HG03565 (cell line): ENCODE measurements at regions not wholly inside any gene's neighbourhood (a gene's known extent, or its start where the extent isn't known, plus 50 kb on each side); places are given as distances from the start of the nearest gene placed in this dataset.

ENCODE experiments used
- ATAC-seq: cut with Tn5 transposase; IDR thresholded peaks from one replicate; pipeline ENCODE4 v1.9.1; 2021; ENCODE audit warnings: mild to moderate bottlenecking, moderate library complexity; ENCODE audit not compliant: unreplicated experiment

DNA sequence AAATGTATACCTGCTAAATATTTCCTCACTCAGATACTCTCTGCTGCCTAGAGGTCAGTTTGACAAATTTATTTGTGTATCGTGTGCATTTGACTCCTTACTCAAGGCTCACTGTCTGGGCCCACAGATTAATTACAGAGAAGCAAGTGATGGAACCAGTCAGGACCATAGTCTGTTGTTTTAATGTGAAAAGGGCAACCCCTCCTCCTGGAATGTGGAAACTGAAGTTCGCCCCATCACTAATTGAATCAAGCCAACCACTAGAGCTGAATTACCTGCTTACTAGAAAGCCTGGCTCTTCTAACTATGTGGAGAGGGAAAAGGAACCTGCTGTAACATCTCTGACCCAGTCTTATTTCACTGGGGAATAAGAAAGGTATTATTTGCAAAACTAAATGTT is 199.9 kb upstream of the KRR1 start:
- no peak for ATAC-seq

GRCh38 chr12:75710361-75711069 is 199.1 kb upstream of the KRR1 start:
- no peak for ATAC-seq

DNA sequence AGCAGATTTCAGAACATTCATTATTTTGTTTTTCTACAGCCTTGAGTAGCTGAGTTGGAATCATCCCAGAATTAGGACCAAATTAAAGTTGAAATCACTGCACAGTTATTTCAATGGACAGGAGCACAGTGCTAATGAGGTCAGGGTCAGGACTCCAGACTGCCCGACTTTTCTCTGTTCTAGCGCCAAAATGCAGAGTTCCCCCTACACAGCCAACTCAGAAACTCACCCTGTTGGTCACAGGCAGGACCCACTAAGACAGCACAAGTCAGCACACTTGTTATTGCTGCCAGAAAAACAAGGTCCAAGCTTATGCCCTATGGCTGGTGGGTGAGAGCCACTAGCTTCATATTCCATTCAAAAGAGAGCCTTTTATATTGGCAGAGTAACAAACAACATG is 198.1 kb upstream of the KRR1 start:
- ATAC-seq = no peak

DNA sequence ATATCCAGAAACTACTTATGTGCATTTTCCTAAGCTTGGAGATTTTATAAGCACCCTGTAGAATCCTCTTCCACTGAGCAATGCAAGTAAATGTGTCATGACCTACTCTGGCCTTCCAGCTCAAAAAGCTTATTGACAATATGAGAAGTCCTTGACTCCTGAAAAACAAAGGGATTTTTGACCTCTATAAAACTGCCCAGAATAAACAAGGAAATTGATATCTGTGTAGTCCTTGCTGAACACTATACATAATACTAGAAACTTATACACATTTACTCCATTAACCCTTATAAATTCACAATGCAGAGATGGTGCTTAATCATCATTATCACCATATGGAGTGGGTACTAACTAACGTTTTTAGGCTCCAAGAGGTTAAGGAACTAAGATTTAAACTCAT is 197.4 kb upstream of the KRR1 start:
- ATAC-seq = no peak

- ATAC-seq = no peak
Measured at GRCh38 chr12:75707983-75708382, 196.6 kb upstream of the KRR1 start.

GRCh38 chr12:75706786-75707605 is 195.6 kb upstream of the KRR1 start:
- no peak for ATAC-seq

DNA sequence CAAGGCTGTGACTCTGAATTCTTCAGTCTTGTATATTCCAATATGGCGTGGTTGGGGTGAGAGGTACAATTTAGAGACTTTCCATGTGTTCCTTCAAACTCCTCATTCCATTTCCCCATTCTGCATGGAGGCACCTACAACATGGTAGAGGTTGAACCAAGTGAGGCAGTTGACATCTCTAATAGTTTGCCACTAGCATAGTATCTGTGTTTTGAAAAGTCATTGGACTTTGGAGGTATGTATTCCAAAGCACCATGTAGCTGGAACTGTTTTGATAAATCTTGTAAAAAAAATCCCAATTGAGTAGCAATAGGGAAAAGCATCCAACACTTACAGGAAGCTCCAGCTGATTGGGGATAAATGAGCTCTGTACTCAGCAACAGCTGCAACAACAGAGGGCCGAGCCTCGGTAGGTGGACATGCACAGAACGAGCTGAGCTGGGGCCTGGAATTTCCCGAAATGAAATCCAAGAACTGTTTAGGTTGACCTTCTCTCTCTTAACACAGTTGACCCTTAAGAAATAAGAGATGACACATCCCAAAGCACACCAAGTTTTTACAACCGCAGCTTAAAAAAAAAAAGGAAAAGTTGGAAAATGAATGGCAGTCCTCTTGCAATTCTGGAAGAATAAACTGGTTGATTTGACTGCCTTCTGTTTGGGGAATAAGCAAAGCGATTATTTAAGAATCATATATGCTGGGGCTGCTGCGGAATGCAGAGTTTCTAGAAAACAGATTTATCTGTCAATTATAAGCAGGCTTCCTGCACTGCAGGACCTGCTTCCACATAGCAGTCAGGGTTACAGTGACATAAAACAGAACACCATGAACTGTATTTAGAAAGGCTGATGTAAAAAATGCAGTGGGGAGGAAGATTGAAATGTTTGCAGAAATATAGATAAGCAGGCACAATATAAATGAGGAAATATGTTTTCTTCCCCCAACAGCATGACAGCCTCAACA is 194.6 kb upstream of the KRR1 start:
- no peak for ATAC-seq

GRCh38 chr12:75704664-75705063 is 193.3 kb upstream of the KRR1 start:
- no peak for ATAC-seq

- no peak for ATAC-seq
Measured at GRCh38 chr12:75704208-75704607, 192.8 kb upstream of the KRR1 start.

DNA sequence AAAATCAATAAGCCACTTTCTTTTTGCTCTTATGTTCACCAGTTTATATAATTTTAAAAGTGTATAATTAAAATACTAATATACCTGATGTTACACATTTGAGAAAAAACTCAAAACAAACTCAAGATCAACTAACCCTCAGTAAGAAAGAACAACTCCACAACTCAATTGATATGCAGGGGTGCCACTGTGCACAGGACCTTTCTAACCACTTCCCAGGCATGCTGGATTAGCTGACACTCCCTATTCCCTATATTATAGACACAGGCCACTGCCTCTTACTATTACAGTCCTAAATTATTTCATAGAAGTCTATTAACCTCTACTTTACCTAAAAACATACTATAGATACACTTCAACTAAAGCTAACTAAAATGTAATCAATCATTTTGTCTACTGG is 191.7 kb upstream of the KRR1 start:
- ATAC-seq = no peak

DNA sequence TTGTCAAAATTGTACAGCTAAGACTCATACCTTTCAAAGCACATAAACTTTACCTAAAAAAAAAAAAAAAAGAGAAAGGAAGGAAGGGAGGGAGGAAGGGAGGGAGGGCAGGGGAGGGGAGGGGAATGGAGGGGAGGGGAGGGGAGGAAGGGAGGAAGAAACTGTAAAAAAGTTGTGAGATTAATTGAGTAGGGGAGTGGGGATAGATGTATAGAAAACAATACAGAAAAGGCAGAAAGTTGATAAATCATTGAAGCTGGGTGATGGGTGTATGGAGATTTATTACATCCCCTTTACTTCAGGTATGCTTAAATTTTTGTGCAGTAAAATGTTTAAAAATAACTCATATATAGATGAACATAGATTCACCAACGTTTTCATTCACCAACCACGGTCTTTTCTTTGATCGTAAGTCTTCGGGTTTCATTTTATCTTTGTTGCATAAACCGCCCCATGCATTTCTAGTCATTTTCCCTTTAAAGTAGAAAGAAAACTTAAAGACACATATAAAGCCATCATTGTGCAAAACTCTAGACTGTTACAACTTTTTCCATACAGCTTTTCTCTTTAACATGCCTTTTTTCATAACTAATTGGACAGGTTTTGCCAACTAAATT is 191.2 kb upstream of the KRR1 start:
- no peak for ATAC-seq

GRCh38 chr12:75701859-75702258 is 190.4 kb upstream of the KRR1 start:
- no peak for ATAC-seq

- ATAC-seq = no peak
Measured at GRCh38 chr12:75699728-75700496, 188.5 kb upstream of the KRR1 start.

GRCh38 chr12:75699251-75699650 is 187.8 kb upstream of the KRR1 start:
- no peak for ATAC-seq

- ATAC-seq = no peak
Measured at GRCh38 chr12:75698052-75698451, 186.6 kb upstream of the KRR1 start.

DNA sequence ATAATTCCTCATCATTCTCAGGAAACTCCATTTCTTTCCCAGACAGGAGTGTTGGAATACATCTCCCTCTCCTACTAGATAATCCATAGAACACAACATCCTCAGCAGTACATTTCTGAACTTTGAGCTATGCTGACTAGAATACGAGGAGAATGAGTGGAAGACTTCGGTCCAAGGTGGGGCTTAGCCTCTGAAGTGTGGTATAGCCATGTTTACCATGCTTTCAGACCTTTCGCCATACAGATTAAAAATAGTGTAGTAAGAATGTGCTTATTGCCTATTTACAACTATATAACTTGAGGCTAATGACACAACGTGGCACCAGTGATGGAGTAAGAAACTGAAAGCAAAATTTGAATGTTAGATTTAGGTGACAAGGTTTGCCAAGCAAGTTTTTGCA is 184.5 kb upstream of the KRR1 start:
- ATAC-seq = no peak

DNA sequence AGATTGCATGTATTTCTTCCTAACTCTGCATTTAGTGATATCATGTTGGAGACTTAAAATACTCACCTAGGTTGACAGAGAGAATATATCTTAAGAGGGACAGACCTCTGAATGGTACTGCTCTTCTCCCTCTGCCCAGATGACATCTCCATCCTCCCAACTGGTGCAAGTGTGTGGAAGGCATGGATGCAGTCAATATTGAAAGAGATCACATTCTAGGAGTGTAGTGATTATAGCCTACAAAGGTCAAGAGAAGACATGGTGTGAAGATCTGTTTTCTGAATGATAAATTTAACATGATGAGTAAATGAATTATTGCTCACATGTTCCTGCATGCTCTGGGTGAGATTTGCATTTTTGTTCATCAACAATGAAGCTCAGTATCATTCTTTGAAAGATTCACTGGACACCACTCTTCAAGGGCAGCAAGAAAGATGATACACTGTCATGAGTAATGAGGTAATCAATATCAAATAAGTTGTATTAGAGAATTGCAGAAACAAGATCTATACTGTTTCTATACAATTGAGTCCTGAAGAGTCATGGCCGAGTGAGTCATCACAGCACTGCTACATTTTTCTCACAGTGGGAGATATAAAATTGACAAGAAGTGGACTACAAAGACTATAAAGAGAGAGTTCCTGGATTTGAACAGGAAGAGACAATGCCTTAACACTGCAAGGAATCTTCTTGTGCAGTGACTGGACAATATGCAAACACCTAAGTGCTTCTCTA is 183.3 kb upstream of the KRR1 start:
- no peak for ATAC-seq

GRCh38 chr12:75692876-75693275 is 181.5 kb upstream of the KRR1 start:
- ATAC-seq = no peak

DNA sequence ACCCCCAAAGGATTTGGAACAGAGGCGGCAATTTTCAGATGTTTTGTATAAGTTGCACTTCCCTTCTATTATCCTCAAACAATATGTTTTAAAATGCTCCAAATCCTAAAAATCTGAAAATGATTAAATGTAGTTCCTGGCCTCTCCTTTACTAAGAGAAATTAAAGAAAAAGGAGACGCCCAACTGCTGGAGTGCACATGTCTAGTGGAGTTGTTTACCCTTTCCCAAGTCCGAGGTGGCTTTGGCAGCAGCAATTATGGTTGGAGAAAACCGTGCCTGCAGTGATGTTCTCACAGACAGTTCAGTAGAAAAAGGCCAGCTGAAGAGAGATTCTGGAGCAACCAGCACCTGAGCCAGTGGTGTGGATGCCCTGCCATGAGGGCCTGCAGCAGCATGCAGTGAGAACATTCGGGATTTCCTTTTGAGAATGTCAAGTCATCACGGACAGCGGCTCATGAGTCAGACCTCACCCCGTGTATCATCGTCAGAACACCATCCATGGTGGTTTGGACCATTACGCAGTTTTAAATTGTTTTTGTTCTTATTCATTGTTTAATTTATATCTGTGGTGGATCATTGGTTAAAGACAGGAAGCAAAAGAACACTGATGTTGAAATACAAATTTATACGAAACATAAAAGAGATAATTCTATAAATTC is 179.0 kb upstream of the KRR1 start:
- ATAC-seq = no peak
